ENCODE measurements at regions not wholly inside any gene's neighbourhood (a gene's known extent, or its start where the extent isn't known, plus 50 kb on each side); places are given as distances from the start of the nearest gene placed in this dataset.

GRCh38 chr6:43867996-43868395 lies 98.0 kb downstream of the VEGFA start:
- TF ChIP-seq, protein P1, sequence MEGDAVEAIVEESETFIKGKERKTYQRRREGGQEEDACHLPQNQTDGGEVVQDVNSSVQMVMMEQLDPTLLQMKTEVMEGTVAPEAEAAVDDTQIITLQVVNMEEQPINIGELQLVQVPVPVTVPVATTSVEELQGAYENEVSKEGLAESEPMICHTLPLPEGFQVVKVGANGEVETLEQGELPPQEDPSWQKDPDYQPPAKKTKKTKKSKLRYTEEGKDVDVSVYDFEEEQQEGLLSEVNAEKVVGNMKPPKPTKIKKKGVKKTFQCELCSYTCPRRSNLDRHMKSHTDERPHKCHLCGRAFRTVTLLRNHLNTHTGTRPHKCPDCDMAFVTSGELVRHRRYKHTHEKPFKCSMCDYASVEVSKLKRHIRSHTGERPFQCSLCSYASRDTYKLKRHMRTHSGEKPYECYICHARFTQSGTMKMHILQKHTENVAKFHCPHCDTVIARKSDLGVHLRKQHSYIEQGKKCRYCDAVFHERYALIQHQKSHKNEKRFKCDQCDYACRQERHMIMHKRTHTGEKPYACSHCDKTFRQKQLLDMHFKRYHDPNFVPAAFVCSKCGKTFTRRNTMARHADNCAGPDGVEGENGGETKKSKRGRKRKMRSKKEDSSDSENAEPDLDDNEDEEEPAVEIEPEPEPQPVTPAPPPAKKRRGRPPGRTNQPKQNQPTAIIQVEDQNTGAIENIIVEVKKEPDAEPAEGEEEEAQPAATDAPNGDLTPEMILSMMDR (IDR thresholded peaks at IDR 0.05; ENCODE audit: insufficient read depth, low read length, poor library complexity, severe bottlenecking): no peak
- TF ChIP-seq EZH2phosphoT487 (conservative IDR thresholded peaks at IDR 0.05; ENCODE audit: low read length): no peak

Measured in SU-DHL-6 (cell line).